Ecto neural progenitor cell (in vitro differentiated cells): ENCODE measurements at regions not wholly inside any gene's neighbourhood (a gene's known extent, or its start where the extent isn't known, plus 50 kb on each side); places are given as distances from the start of the nearest gene placed in this dataset.
A peak's percentile ranks its signal among the peaks of the same experiment; 100 is the strongest.

Experiments
- DNase-seq: peaks from one replicate; pipeline ENCODE4 v3.0.0-alpha.2; 2018; ENCODE audit warnings: low spot score

DNA sequence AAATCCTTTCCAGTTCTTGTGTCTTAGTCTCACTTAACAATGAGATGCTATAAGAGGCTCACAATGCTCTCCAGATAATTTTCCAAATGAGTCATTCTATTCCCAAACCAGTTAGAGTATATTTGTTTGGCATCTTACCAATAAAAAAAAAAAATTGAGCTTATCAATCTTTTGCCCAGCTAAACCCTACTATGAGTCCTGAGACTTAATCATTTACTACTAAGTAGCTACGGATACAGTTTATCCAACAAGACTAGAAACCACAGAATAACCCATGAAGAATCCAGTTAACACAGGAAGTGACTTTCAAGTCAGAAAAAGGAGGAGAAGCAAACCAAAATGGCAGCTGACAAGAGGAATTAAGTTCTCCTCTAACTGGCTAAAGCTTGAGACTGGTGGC lies 330.3 kb upstream of the XYLT1 start:
- no peak for DNase-seq

DNA sequence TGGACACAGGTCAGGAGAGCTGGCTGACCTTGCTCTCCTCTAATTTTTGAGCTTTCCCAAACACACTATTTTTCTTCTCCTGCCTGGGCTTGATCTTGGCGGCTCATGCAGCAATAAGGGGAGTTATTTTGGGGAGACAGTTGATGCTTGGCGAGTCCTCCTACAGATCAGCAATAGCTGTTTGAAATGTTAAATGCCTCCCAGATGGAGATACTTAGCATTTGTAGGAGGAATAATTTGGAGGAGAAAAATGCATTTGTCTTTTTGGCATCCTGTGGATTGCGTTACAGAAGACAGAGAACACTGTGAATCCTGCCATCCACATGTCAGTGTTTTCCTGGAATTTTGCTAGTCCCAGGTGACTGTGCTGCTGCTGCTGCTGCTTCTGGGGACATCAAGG lies 328.0 kb upstream of the XYLT1 start:
- no peak for DNase-seq

GRCh38 chr16:17793354-17793753 lies 322.6 kb upstream of the XYLT1 start:
- DNase-seq: no peak

GRCh38 chr16:17784073-17784472 lies 313.3 kb upstream of the XYLT1 start:
- DNase-seq: peak; percentile 45

- DNase-seq: no peak
Observed at GRCh38 chr16:17780181-17780580, 309.4 kb upstream of the XYLT1 start.

GRCh38 chr16:17777408-17777863 lies 306.7 kb upstream of the XYLT1 start:
- no peak for DNase-seq

- DNase-seq: no peak
Observed at GRCh38 chr16:17776888-17777287, 306.1 kb upstream of the XYLT1 start.

DNA sequence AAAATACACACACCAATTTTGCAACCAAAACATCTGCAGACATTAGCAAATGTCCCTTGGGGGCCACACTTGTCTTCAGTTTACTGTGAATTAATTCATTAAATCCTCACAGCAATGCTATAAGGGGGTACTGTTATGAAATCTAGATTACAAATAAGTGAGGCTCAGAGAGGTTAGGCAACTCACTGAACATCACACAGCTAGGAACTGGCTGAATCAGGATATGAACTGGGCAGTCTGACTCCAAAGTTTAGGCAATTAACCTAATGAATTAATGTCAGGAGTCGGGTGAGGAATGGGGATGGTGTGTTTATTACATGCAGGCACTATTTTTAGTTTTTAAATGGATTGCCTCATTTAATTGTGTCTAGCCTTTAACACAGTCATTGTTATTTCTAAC lies 305.7 kb upstream of the XYLT1 start:
- DNase-seq: no peak

DNA sequence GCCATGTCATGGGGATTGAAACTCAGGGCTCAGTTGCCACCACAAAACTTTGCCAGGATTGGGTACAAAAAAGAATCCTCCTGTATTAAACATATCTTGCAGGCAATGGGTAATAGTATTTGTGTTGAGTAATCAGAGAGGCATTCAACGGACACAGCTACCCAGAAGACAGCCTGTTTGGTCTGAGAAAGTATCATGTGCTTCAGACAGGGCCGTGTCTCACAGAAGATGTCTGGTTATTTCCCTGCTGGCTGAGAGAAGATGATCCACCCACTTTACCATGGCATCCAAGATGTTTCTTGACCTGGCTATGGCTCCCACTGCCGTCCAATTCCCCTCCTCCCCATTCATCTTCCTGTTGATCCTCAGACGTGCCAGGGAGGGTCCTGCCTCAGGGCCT lies 304.3 kb upstream of the XYLT1 start:
- DNase-seq: no peak

- DNase-seq: no peak
Observed at GRCh38 chr16:17773698-17774101, 302.9 kb upstream of the XYLT1 start.

- no peak for DNase-seq
Observed at GRCh38 chr16:17770104-17770503, 299.3 kb upstream of the XYLT1 start.

GRCh38 chr16:17769065-17769464 lies 298.3 kb upstream of the XYLT1 start:
- no peak for DNase-seq

- no peak for DNase-seq
Observed at GRCh38 chr16:17768257-17768656, 297.5 kb upstream of the XYLT1 start.

GRCh38 chr16:17766012-17766411 lies 295.3 kb upstream of the XYLT1 start:
- no peak for DNase-seq

DNA sequence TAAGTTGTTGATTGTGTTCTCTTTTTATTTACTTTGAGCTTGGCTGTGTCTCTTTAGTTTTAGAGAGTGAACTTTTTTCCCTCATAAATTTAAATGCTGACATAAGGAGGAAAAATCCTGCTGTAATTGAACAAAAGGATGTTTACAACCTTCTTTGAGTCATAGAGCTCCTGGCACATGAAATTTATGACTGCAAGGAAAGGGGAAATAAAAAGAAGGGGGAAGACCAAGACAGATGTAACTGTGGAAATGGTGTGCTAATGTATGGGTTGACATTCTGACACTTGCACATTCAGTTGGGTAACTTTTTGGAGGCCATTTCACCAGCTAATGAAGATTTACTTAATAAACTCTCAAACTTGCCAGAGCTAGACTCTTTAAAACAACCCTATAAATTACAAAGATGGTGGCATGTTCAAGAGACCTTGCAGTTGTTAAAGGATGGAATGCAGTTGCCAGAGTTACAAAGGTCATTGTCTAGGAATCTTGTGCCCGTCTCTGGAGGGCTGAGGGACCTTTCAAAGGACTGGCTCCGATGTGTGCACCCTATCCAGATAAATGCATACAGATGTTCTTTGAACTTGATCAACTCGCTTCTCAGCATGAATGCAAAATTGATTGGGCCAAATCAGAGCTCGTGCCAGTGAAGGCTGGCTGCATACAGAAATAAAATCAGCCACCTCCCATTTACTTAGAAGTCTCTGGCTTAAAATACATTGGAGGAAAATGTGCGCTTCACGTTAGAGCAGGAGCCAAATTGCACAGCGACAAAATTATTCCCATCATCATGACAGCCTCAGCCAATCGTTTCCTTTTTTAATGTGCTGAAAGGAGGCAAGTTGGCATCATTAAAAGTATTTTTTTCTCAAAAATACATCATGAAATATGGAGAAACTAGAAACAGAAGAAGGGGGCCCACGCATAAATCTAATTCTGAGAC lies 289.0 kb upstream of the XYLT1 start:
- DNase-seq: no peak

DNA sequence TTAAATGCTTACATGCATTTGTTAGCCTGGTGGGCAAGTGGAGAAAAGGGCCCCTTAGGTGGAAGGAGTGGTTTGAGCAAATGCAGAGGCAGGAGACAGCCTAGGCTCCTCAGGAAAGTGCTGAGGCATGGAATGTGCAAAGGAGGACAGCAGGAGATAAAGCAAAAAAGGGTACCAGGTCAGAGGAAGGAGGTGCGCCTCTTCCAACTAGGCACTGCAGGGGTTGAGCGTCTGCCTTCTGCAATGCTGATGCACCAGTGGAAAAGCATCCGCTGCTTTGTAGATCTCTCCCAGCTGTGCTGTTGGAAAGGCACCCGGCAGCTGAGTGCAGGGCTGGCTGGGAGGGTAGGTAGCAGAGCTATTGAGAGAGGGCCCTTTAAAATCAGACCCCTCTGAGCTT lies 287.0 kb upstream of the XYLT1 start:
- DNase-seq: no peak

DNA sequence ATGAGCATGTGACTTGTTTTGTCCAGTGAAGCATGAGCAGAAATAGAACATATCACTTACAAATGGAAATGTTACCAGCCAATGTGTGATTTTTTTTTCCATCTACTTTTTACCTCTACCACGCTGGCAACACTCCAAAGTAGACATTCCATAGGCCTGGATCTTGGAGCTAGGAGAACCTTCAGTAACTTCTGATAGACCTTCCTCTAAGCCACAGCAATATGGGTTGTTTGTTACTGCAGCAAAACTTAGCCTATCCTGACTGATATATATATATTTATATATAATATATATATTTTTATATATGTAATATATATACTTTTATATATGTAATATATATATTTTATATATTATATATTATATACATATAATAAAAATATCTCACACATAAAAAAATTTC lies 284.4 kb upstream of the XYLT1 start:
- DNase-seq: no peak

- no peak for DNase-seq
Observed at GRCh38 chr16:17753434-17753833, 282.7 kb upstream of the XYLT1 start.

GRCh38 chr16:17749706-17750105 lies 278.9 kb upstream of the XYLT1 start:
- no peak for DNase-seq

- DNase-seq: no peak
Observed at GRCh38 chr16:17748044-17748719, 277.4 kb upstream of the XYLT1 start.

GRCh38 chr16:17747081-17747756 lies 276.5 kb upstream of the XYLT1 start:
- no peak for DNase-seq

DNA sequence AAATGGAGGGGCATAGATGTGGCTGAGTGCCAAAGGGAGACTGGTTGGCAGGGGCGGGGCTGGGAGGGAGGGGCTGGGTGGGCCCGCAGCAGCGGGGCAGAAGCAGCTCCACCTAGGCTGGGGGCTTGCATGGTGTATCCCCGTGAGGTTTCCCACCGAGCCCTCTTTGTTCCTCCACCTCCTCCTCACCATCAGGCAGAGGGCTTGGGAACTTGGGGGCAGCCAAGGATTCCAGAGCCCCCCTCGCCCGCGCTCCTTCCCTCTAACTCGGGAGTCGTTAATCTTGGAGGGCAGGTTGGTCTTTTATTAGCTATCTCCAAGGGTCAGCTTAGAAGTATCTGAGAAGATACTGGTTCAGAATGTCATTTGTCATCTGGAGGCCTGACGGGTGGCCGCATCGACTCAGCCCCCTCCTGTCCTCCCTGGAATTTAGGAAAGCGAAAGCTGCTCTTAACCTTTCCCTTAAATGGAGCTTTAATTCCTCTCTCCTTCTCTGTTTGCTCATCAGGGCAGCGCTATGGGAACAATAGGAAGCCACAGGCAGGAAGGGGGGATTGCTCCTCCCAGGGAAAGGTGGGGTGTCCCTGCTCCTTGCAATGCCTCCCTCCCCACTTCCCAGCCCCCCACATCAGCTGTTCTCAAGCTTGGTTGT lies 274.3 kb upstream of the XYLT1 start:
- DNase-seq: peak; percentile 54
